Parathyroid adenoma (tissue), 2 donors: ENCODE measurements at regions not wholly inside any gene's neighbourhood (a gene's known extent, or its start where the extent isn't known, plus 50 kb on each side); places are given as distances from the start of the nearest gene placed in this dataset.

Experiments used
- H2AFZ ChIP-seq: fragments of 300-600 bp; sonication (generic); one replicate; pipeline ENCODE4 v1.7.0; 2017; ENCODE audit warnings: antibody characterized with exemption, mild to moderate bottlenecking
- H3K27ac ChIP-seq: fragments of 300-600 bp; sonication (generic); one replicate; pipeline ENCODE4 v1.7.0; 2017
- H3K27me3 ChIP-seq: fragments of 300-600 bp; sonication (generic); one replicate; pipeline ENCODE4 v1.7.0; 2017; ENCODE audit warnings: low read length; ENCODE audit not compliant: control insufficient read depth, insufficient read depth
- H3K36me3 ChIP-seq: fragments of 300-600 bp; sonication (generic); one replicate; pipeline ENCODE4 v1.7.0; 2017; ENCODE audit warnings: low read length; ENCODE audit not compliant: control insufficient read depth, insufficient read depth
- H3K4me1 ChIP-seq: fragments of 300-600 bp; sonication (generic); one replicate; pipeline ENCODE4 v1.7.0; 2017; ENCODE audit warnings: control low read depth
- H3K4me2 ChIP-seq: fragments of 300-600 bp; sonication (generic); one replicate; pipeline ENCODE4 v1.7.0; 2017; ENCODE audit warnings: low read length
- H3K4me3 ChIP-seq: fragments of 300-600 bp; sonication (generic); one replicate; pipeline ENCODE4 v1.7.0; 2017; ENCODE audit warnings: low read depth, low read length
- H3K79me2 ChIP-seq: fragments of 300-600 bp; sonication (generic); one replicate; pipeline ENCODE4 v1.7.0; 2017; ENCODE audit warnings: control low read depth
- H3K9ac ChIP-seq: fragments of 300-600 bp; sonication (generic); one replicate; pipeline ENCODE4 v1.7.0; 2017; ENCODE audit warnings: mild to moderate bottlenecking
- H3K9me3 ChIP-seq: fragments of 300-600 bp; sonication (generic); one replicate; pipeline ENCODE4 v1.7.0; 2017; ENCODE audit warnings: low read length; ENCODE audit not compliant: control insufficient read depth
- TF ChIP-seq, protein P1 (sequence below): fragments of 300-600 bp; sonication (generic); IDR thresholded peaks from one replicate; pipeline ENCODE4 v1.7.0; 2017; ENCODE audit warnings: antibody characterized with exemption, mild to moderate bottlenecking
- donor health status: primary hyperparathyroidism.

DNA sequence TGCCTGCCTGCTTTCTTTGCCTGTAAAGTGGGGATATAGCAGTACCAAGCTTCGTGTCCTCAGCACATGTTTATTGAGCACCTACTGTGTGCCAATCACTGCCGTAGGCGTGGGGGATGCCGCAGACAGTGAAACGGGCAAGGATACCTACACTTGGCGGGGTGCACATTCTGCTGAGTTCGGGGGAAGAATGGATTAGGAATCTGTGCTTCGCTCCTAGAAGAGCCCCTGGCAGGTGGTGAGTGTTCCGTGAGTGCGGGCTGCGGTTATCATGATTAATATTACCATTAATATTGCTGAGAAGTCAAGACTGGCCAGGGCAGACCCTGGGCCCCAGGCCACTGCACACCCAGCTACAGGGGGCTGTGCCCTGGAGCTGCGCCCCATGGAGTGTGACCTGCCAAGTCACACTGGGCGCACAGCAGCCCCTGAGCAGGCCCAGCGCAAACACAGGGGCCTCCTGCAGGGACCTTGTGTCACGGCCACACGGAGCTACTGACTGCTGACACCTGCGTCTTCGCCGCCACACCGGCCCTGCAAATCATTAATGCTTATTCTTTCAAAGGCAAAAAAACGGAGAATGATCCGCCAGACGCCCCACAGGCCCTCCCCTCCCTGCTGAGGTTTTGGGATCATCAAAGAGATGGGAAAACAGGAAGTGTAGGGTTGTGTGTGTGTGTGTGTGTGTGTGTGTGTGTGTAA is 213.4 kb upstream of the GSE1 start:
- H3K79me2 ChIP-seq, result peaks cover 22% of the 10 kb centered on the region
- no peak overlapping the region for H3K9ac ChIP-seq
- H3K9me3 ChIP-seq, result no peaks in the 10 kb centered on the region
- H3K4me2 ChIP-seq, result no peak overlapping the region
- H3K4me3 ChIP-seq, result no peak overlapping the region
- no peaks in the 10 kb centered on the region for H3K36me3 ChIP-seq
- no peak overlapping the region for H2AFZ ChIP-seq
- H3K27me3 ChIP-seq, result no peaks in the 10 kb centered on the region
- no peaks in the 10 kb centered on the region for H3K4me1 ChIP-seq
- H3K27ac ChIP-seq, result no peak overlapping the region
- TF ChIP-seq, protein P1, sequence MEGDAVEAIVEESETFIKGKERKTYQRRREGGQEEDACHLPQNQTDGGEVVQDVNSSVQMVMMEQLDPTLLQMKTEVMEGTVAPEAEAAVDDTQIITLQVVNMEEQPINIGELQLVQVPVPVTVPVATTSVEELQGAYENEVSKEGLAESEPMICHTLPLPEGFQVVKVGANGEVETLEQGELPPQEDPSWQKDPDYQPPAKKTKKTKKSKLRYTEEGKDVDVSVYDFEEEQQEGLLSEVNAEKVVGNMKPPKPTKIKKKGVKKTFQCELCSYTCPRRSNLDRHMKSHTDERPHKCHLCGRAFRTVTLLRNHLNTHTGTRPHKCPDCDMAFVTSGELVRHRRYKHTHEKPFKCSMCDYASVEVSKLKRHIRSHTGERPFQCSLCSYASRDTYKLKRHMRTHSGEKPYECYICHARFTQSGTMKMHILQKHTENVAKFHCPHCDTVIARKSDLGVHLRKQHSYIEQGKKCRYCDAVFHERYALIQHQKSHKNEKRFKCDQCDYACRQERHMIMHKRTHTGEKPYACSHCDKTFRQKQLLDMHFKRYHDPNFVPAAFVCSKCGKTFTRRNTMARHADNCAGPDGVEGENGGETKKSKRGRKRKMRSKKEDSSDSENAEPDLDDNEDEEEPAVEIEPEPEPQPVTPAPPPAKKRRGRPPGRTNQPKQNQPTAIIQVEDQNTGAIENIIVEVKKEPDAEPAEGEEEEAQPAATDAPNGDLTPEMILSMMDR, result no peak

DNA sequence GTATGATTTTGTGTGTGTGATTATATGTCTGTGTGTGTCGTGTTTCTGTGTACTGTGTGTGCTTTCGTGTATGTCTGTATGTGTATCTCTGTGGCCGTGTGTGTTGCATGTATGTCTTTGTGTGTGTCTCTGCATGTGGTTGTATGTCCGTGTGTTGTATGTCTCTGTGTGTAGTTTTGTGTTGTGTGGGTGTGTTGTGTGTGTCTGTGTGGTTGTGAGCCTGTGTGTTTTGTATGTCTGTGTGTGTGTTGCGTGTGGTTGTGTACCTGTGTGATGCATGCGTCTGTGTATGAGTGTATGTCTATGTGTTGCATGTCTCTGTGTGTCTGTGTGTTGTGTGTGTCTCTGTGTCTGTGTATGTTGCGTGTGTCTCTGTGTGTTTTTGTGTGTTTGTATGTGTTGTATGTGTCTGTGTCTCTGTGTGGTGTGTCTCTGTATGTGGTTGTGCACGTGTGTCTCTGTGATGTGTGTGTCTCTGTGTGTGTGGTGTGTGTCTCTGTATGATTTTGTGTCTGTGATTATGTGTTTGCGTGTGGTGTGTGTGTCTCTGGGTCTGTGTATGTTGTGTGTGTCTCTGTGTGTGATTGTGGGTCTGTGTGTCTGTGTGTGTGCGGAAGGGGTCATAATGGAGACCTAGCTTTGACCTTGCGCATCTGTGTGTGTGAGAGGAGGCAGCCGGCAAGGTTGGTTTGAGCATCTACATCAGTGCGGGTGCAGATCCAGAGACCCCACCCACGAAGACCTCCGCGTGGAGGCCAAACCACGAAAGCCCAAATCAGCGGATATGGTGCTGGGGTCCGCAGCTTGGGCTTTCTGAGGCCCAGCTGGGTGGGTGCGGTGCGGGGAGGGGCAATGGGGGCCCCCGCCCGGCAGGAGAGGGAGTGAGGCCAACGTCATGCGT is 212.6 kb upstream of the GSE1 start:
- H2AFZ ChIP-seq, result no peak overlapping the region
- H3K4me3 ChIP-seq, result no peak overlapping the region
- no peak overlapping the region for H3K9ac ChIP-seq
- no peaks in the 10 kb centered on the region for H3K4me1 ChIP-seq
- no peaks in the 10 kb centered on the region for H3K9me3 ChIP-seq
- H3K79me2 ChIP-seq, result peaks cover 22% of the 10 kb centered on the region
- H3K36me3 ChIP-seq, result no peaks in the 10 kb centered on the region
- no peak overlapping the region for H3K27ac ChIP-seq
- TF ChIP-seq, protein P1, result no peak
- no peaks in the 10 kb centered on the region for H3K27me3 ChIP-seq
- H3K4me2 ChIP-seq, result no peak overlapping the region

DNA sequence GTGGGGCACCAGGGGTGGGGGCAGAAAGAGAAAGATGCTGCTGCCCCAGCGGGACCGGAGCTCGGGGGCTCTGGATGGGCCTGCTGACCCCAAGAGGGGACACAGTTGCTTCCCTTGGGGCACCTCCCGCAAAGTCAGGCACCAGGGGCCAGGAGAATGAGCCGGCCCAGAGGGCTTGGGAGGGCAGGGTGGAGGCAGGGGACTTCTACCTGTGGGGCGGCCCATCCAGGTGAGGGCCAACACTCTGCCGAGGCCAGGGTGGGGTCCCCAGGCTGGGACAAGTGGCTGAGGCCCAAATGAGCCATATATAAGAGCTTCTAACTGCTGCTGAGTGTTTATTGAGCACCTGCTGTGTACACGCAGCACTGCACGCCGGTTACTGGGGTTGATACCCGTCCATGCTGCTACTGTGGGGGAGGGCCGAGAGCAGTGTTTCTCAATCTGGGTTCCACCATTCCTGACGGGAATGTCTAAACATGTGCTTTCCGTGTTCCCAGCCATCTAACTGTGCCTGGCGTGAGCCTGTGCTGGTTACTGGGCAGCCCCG is 211.7 kb upstream of the GSE1 start:
- Histone ChIP-seq H2AFZ (no peak overlapping the region), H3K4me3 (no peak overlapping the region), H3K27ac (no peak overlapping the region), H3K4me2 (no peak overlapping the region), H3K9me3 (no peaks in the 10 kb centered on the region), H3K36me3 (no peaks in the 10 kb centered on the region), H3K9ac (no peak overlapping the region), H3K79me2 (peaks cover 22% of the 10 kb centered on the region), H3K27me3 (no peaks in the 10 kb centered on the region), H3K4me1 (no peaks in the 10 kb centered on the region)
- TF ChIP-seq, protein P1, result no peak

DNA sequence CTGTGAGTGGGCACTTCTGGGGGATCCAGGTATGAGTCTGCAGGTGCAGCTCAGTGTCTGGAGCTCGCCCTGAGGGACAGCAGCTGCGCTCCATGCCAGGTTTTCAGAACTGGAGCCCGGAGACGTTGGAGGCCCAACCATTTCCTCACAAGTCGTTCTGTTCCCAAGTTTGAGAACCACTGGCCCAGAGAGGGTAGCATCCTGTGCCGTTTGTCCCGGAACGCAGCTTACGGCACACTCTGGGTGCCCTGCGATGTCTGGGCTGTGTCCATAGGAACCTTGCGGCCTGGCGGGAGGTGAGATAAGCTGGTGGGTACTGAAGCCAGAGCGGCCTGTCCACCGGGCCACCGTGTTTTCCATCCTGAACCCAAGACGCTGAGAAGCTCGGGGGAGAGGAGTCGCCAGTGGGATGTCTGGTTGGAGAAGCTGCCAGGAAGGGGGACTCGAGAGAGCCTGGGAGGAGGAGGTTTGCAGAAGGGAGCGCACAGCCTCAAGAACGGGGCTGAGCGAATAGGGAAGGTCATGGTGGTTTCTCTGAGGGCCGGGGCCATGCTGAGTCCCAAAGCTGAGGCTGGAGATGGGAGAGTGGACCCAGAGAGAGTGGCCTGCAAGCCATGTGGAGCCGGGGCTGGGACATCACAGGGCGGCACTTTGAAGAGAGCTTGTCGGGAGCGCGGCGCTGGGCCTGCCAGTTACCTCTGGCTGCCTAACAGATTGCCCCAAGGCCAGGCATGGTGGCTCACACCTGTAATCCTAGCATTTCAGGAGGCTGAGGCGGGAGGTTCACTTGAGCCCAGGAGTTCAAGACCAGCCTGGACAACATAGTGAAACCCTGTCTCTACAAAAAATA is 211.0 kb upstream of the GSE1 start:
- Histone ChIP-seq H3K27ac (no peak overlapping the region), H3K27me3 (no peaks in the 10 kb centered on the region), H2AFZ (no peak overlapping the region), H3K79me2 (peaks cover 20% of the 10 kb centered on the region), H3K4me1 (no peaks in the 10 kb centered on the region), H3K4me2 (no peak overlapping the region), H3K9ac (no peak overlapping the region), H3K9me3 (no peaks in the 10 kb centered on the region), H3K36me3 (no peaks in the 10 kb centered on the region), H3K4me3 (no peak overlapping the region)
- TF ChIP-seq, protein P1, result no peak
